Fibroblast of lung (primary cell): ENCODE measurements at regions not wholly inside any gene's neighbourhood (a gene's known extent, or its start where the extent isn't known, plus 50 kb on each side); places are given as distances from the start of the nearest gene placed in this dataset.

ENCODE experiments used
- DNase-seq, 2 donors: peaks; one replicate each; pipeline versions ENCODE4 v3.0.0 to v3.0.0-alpha.2; 2010; ENCODE audit warnings: low read depth in 2 of 2
- H2AFZ ChIP-seq: 2 replicates; pipeline ENCODE4 v1.5.1; 2012; ENCODE audit warnings: low read length, control low read depth, inconsistent platforms
- H3K27ac ChIP-seq: 2 replicates; pipeline ENCODE4 v1.5.1; 2011; ENCODE audit warnings: low read length, control low read depth; ENCODE audit not compliant: insufficient read depth
- H3K27me3 ChIP-seq: 2 replicates; pipeline ENCODE4 v1.5.1; 2011; ENCODE audit warnings: mild to moderate bottlenecking, low read length; ENCODE audit not compliant: control insufficient read depth, insufficient read depth
- H3K36me3 ChIP-seq: 2 replicates; pipeline ENCODE4 v1.5.1; 2011; ENCODE audit warnings: low read length; ENCODE audit not compliant: control insufficient read depth, insufficient read depth
- H3K4me1 ChIP-seq: 2 replicates; pipeline ENCODE4 v1.5.1; 2011; ENCODE audit warnings: low read length; ENCODE audit not compliant: control insufficient read depth, insufficient read depth; ENCODE audit errors: extremely low read depth
- H3K4me2 ChIP-seq: 2 replicates; pipeline ENCODE4 v1.5.1; 2011; ENCODE audit warnings: low read length, control low read depth; ENCODE audit not compliant: insufficient read depth; ENCODE audit errors: extremely low read depth
- H3K4me3 ChIP-seq, 4 experiments: fragments of 200-600 bp in 1 of 4; sonication (generic) in 1 of 4; replicated peaks in 1 of 4; 2 replicates each; pipeline ENCODE4 v1.5.1; 2011 to 2016; ENCODE audit warnings: low read length in 4 of 4, low read depth in 3 of 4, mild to moderate bottlenecking in 3 of 4, control low read depth in 2 of 4, inconsistent platforms in 1 of 4, mixed read lengths in 1 of 4; ENCODE audit not compliant: insufficient read depth in 1 of 4; ENCODE audit errors: control extremely low read depth in 1 of 4
- H3K79me2 ChIP-seq: 2 replicates; pipeline ENCODE4 v1.5.1; 2012; ENCODE audit warnings: mild to moderate bottlenecking, low read length, inconsistent platforms; ENCODE audit not compliant: control insufficient read depth, insufficient read depth
- H3K9ac ChIP-seq: 2 replicates; pipeline ENCODE4 v1.5.1; 2011; ENCODE audit warnings: mild to moderate bottlenecking, low read length, control low read depth; ENCODE audit not compliant: insufficient read depth
- H3K9me3 ChIP-seq: 2 replicates; pipeline ENCODE4 v1.5.1; 2012; ENCODE audit warnings: low read depth, low read length; ENCODE audit not compliant: control insufficient read depth, insufficient read depth
- H4K20me1 ChIP-seq: 2 replicates; pipeline ENCODE4 v1.5.1; 2011; ENCODE audit warnings: low read length; ENCODE audit not compliant: control insufficient read depth, insufficient read depth; ENCODE audit errors: extremely low read depth
- EZH2 ChIP-seq: IDR thresholded peaks from 2 replicates; pipeline ENCODE4 v1.5.1; 2012; ENCODE audit warnings: low read length, control low read depth, mild to moderate bottlenecking; ENCODE audit errors: missing control alignments
- TF ChIP-seq, protein P1 (sequence below), 2 donors: IDR thresholded peaks in 1 of 2; conservative IDR thresholded peaks in 1 of 2; 1 replicate in 1 of 2; 2 replicates in 1 of 2; pipeline ENCODE4 v1.5.1; 2011 to 2012; ENCODE audit warnings: low read length in 2 of 2, control low read depth in 1 of 2, inconsistent platforms in 1 of 2, low read depth in 1 of 2, mild to moderate bottlenecking in 1 of 2

DNA sequence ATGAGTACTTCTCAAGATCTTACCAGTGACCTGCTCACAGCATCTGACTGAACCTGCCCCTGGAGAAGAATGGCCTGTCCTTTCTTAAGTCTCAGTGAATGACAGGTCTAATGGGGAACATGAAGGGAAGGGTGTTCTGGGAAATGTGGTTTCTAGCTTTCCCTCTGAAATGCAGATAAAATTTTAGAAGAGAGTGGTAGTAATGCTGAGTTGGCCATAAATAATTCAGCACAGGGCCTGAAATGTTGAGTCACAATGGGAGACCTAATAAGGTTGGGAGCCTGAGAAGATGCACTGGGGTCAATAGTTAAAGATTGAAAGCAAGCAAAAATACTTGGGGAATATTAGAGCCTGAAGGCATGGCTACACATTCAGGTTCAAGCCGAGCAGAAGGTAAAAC, 214.9 kb upstream of the ARHGAP24 start:
- Histone ChIP-seq H4K20me1 (no peaks in the 10 kb centered on the region), H3K27me3 (no peaks in the 10 kb centered on the region), H3K27ac (no peak overlapping the region), H3K36me3 (no peaks in the 10 kb centered on the region), H3K79me2 (no peaks in the 10 kb centered on the region), H3K9ac (no peak overlapping the region), H3K9me3 (no peaks in the 10 kb centered on the region), H3K4me2 (no peak overlapping the region), H2AFZ (no peak overlapping the region), H3K4me1 (no peaks in the 10 kb centered on the region), H3K4me3 (no peak overlapping the region)
- no peak for TF ChIP-seq EZH2
- TF ChIP-seq, protein P1, sequence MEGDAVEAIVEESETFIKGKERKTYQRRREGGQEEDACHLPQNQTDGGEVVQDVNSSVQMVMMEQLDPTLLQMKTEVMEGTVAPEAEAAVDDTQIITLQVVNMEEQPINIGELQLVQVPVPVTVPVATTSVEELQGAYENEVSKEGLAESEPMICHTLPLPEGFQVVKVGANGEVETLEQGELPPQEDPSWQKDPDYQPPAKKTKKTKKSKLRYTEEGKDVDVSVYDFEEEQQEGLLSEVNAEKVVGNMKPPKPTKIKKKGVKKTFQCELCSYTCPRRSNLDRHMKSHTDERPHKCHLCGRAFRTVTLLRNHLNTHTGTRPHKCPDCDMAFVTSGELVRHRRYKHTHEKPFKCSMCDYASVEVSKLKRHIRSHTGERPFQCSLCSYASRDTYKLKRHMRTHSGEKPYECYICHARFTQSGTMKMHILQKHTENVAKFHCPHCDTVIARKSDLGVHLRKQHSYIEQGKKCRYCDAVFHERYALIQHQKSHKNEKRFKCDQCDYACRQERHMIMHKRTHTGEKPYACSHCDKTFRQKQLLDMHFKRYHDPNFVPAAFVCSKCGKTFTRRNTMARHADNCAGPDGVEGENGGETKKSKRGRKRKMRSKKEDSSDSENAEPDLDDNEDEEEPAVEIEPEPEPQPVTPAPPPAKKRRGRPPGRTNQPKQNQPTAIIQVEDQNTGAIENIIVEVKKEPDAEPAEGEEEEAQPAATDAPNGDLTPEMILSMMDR (conservative IDR thresholded peaks at IDR 0.05 in 1 of 2, IDR thresholded peaks at IDR 0.05 in 1 of 2; ENCODE audit: low read depth in 1 of 2, low read length in 2 of 2): no peak
- no peak for DNase-seq

DNA sequence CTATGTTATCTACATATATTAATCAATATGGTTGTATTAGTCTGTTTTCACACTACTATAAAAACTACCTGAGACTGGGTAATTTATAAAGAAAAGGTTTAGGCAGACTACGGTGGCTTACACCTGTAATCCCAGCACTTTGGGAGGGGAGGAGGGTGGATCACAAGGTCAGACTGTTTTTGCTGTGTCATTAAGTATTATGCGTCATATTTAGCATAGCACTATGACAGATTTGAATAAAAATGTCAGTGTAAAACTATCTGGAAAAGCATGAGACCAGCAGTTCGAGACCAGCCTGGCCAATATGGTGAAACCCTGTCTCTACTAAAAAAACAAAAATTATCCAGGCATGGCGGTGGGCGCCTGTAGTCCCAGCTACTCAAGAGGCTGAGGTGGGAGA, 209.7 kb upstream of the ARHGAP24 start:
- Histone ChIP-seq H3K9ac (no peak overlapping the region), H3K4me2 (no peak overlapping the region), H3K27ac (no peak overlapping the region), H3K36me3 (no peaks in the 10 kb centered on the region), H4K20me1 (no peaks in the 10 kb centered on the region), H2AFZ (no peak overlapping the region), H3K27me3 (no peaks in the 10 kb centered on the region), H3K4me3 (no peak overlapping the region), H3K9me3 (no peaks in the 10 kb centered on the region), H3K79me2 (no peaks in the 10 kb centered on the region), H3K4me1 (no peaks in the 10 kb centered on the region)
- TF ChIP-seq EZH2: no peak
- TF ChIP-seq, protein P1 (conservative IDR thresholded peaks at IDR 0.05 in 1 of 2, IDR thresholded peaks at IDR 0.05 in 1 of 2; ENCODE audit: low read depth in 1 of 2, low read length in 2 of 2): no peak
- no peak for DNase-seq

DNA sequence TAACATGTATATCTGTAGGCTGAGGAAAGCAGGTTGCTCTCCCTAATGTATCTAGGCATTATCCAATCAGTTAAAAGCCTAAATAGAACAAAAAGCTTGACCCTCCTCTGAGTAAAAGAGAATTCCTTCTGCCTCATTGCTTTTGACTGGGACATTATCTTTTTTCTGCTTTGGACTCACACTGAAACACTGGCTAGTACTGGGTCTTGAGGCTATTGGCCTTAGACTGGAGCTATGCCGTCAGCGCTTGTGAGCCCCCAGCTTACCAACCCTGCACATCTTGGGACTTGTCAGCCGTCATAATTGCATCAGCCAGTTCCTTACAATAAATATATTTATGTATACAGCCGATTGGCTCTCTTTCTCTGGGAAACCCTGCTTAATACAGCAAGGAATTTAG, 206.8 kb upstream of the ARHGAP24 start:
- no peaks in the 10 kb centered on the region for H3K4me1 ChIP-seq
- H3K27me3 ChIP-seq: no peaks in the 10 kb centered on the region
- no peaks in the 10 kb centered on the region for H4K20me1 ChIP-seq
- no peaks in the 10 kb centered on the region for H3K9me3 ChIP-seq
- no peak overlapping the region for H3K4me3 ChIP-seq
- H2AFZ ChIP-seq: no peak overlapping the region
- H3K36me3 ChIP-seq: no peaks in the 10 kb centered on the region
- no peak for DNase-seq
- no peak overlapping the region for H3K9ac ChIP-seq
- TF ChIP-seq, protein P1 (conservative IDR thresholded peaks at IDR 0.05 in 1 of 2, IDR thresholded peaks at IDR 0.05 in 1 of 2; ENCODE audit: low read depth in 1 of 2, low read length in 2 of 2): no peak
- no peak for TF ChIP-seq EZH2
- H3K79me2 ChIP-seq: no peaks in the 10 kb centered on the region
- no peak overlapping the region for H3K27ac ChIP-seq
- H3K4me2 ChIP-seq: no peak overlapping the region
